Islet precursor cell (in vitro differentiated cells): ENCODE measurements at regions not wholly inside any gene's neighbourhood (a gene's known extent, or its start where the extent isn't known, plus 50 kb on each side); places are given as distances from the start of the nearest gene placed in this dataset.

Experiments
- DNase-seq: peaks from one replicate; pipeline ENCODE4 v3.0.0-alpha.2; 2018

DNA sequence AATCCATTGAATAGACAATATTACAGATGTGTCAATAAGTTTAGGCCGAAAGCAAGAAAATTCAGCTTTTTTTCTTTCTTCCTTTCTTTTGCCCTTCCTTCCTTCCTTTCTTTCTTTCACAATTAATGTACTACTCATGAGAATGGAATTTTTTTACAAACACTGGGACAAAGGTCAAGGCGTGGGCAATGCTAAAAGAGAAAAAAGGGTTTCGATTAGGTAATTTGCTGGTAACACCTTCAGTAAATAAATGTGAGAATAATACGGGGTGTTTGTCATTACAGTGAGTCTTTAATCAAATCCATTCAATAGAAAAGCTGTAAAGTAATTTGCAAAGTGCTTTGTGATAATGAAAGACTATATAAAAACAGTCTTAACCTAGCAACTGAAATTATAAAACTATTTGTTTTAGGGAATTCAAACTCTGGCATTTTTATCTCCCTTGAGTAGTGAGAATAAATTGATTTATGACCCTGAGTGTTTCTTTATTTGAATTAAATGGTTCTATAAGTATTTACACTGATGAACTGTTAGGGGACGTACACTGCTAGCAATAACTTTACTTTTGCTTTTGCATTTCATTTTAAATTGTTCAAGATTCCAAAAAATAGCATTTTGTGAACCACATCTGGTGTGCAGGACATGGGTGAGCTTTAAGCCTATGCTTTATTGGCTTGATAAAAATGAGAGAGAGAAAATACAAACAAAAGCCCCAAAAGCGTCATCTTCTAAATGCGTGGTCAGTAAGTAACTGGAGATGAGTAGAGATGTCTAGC lies 104.2 kb upstream of the THRB start:
- DNase-seq: no peak

DNA sequence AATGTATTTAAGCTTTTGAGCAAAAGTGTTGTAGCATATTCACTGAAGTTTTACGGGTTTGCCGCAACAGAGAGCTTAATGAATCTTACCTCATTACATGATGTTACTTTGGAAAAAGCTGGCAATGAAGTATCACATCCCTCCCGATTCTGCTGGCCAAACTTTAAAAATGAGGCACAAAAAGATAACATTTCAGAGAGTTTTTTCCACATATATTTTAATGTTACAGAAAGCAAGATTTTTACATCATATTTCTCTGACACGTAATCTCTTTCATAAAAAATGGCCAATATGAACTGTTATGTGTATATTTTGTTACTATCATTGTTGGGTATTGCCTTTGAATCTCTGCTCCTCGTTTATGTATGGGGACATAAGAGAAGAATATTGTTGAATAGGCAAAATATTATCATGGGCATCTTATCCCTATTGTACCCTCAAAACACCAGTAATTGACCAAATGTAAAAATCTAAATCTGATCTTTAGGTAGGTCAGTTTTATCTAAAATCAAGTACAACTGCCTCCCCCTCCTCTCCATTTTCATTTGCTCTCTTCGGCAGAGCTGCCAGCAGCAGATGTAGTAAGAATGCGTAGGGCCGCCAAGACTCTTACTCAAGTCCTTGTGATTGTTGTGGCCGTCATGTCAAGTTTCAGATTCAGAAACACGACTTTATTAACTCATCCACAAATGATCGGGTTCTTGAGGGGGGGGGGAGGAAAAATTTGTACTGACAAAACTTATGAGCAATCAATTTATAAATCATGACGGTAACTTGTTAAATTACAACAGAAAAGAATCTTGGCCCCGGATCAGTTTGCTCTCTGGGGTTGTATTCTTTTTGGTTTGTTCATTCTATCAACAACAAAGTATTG lies 106.7 kb upstream of the THRB start:
- no peak for DNase-seq

DNA sequence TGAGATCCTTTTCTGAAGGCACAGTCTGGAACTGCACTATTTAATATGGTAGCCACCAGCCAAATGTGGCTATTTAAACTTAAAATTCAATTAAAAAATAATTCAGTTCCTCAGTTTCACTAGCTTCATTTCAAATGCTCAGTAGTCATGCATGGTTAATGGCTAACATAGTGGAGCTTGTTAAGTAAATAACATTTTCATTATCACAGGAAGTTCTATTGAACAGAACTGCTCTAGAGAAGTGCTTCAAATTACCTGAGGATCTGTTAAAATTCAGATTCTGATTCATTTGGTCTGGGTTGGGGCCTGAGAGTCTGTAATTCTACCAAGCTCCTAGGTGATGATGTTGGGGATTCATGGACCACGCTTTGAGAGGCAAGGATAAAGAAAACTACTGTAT lies 109.6 kb upstream of the THRB start:
- DNase-seq: no peak

DNA sequence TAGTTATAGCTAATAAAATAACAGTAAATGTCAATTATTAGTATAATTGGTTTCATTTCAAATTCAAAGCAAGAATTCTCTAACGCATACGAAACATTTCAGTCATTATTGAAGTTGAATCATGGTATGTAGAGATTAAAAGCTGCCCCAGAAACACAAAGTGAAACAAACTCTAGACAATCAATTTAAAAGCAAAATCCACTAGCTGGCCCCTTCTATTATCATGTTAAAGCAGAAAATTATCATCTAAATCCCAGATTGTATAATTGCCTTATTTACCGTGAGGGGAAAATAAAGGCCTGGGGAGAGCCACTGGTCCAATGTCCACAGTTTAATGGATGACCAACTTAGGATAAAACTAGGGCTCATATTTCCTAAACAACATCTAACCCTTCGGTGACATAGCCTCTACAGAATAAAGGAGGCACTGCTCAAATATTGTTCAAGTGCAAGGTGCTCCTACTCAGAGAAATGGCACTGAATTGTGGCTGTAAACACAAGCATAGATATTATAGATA lies 110.9 kb upstream of the THRB start:
- DNase-seq: no peak

DNA sequence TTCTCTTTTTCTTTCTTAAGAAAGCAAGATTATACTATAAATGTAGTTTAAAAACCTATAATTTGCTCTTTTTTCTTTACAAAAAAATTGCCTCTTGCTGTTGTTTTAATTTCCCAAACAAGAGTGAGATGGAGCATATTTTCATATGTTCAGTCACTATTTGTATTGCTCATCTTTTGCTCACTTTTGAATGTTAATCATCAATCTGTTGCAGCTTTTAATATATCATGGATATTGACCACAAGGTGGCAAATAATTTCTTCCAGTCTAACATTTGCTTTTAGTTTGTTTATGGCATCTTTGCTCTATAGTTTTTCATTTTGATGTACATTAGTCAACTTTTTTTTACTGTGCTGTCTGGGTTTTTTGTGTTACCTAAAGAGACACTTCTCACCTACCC lies 112.6 kb upstream of the THRB start:
- no peak for DNase-seq

DNA sequence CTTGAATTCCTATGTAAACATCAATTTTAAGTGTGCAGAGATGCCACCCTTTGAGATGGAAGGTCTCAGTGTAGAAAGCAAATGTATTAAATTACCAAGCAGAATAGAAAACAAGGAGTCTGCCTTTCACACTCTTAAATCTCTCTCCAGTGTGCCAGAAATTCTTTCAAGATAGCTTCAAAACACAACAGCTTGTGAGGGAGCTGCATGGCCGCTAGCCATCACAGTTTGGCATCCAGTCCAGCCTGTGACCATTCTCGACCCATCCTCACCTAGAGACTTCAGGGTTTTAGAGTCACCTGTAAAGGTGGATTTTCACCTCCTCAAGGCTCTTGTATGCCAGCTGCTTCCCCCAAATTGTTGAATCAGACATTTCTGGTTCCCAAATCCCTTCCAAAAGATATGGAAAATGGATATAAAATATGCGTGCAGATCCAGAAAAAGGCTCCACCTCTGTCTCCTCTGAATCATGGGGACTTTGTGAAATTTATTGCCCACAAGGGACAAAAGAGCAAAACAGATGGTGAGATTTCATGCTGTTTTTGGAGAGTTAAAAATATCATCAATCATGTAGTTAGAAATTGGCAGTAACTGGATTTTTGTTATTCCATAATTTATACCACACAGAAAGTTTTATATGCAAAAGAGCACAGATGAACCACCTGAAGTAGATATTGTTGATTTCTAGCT lies 114.2 kb upstream of the THRB start:
- no peak for DNase-seq

DNA sequence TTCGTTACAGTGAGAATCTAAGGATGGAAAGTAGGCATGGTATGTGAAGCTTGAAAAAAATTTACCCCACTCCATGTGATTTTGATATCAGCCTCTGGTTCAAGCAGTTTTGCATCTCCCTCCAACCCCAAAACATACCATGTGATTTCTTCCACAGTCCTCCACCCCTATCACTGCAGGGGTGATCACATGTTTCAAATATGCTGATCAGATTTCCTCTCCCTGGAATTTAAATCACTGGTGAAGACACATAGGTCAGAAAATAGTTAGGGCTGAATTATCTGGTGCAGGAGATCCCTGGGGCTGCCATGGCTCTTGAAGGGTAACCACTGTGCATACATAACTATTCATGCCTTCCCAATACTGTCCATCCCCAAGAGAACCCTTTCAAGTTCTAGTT lies 119.7 kb upstream of the THRB start:
- DNase-seq: no peak

DNA sequence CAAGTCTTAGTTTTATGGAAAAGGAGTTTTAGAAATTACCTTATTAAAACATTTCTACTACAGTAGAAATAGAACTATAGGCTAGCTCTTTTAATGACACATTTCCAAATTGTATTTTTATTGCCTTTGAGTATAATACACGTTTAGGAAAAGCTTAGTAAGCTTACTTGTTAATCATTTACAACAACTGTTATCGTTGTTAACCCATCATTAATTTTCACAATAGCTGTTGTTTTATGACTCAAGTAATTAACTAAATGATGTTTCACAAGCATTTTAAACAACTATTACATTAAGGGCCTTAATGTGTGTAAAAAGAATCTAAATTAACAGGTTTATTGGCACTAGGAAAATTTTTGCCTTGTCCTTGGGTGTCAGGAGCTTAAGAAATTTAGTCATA lies 120.5 kb upstream of the THRB start:
- no peak for DNase-seq

DNA sequence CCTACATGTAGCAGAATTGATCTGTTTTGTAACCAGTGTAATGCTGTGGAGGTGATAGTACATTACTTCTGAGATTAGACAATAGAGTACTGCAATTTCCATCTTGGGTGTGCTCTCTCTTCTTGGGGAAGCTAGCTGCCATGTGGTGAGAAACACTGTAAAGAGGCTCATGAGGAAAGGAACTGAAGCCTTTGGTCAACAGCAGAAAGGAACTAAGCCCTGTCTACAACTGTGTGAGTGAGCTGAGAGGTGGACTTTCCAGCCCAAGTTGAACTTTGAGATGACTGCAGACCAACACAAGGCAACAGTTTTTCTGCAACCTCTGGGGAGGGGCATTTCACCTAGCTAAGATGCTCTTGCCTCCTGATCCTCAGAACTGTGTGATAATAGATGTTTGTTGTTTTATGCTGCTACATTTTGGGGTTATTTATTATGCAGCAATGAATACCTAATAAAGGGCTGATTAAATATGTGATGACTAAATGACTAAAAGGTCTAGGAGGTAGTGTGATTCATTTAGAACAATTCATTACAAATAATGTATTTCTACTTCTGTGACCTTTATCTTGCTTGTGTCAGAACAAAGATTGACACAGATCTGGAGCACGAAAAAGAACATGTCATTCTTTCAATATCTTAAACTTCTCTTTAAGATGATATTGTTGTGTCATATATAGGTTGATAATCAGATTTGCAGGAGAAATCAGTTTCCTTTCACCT lies 121.6 kb upstream of the THRB start:
- no peak for DNase-seq

DNA sequence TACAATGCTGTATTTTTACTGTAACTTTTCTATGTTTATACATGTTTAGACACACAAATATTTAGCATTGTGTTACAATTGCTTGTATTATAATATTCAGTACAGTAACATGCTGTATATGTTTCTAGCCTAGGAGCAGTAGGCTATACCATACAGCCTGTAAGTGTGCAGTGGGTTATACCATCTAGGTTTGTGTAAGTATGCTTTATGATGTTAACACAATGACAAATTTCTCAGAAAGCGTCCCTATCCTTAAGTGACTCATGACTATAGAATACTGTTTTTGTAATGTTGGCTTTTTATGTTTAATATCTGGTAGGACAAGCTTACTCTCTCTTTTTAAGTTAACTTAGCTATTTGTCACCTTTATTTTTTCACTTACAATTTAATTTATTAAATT lies 127.5 kb upstream of the THRB start:
- DNase-seq: no peak

DNA sequence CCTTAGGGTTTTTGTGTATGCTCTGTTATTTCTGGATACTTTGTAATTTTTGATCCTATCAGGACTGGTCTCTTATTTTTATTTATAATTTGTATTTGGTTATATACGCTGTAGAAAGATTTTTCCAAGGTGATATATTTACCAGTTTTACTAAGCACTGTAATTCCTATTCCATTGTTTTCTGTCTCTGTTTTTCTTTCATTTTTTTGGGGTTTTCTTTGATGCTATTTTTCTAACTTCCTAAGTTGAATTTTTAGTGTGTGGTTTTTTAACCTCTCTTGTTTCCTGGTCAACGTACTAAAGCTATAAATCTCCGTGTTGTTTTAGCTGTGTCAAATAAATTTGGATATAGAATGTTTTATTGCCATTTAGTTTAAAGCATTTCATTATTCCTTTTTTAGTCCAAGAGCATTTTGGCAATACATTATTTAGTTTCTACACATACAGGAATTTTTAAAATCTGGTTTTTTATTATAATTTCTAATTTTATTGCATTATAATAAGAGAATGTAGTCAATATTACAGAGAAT lies 128.1 kb upstream of the THRB start:
- no peak for DNase-seq

DNA sequence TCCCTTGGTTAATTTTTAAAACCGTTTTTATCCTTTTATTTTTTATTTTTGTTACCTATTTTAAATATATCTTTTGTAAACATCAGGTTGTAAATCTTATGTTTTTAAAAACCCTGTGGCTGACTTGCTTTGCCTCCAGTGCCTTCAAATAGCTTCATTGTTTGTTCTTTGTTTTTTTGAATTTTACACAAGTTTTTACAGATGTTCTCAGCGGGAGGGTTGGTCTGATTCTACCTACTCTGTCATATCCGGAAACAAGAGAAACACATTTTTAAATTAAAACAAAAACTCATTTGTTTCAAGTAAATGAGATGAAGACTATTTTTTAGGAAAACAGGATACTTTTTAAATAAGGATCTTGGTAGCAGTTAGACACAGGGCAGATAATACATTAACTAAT lies 129.0 kb upstream of the THRB start:
- no peak for DNase-seq

DNA sequence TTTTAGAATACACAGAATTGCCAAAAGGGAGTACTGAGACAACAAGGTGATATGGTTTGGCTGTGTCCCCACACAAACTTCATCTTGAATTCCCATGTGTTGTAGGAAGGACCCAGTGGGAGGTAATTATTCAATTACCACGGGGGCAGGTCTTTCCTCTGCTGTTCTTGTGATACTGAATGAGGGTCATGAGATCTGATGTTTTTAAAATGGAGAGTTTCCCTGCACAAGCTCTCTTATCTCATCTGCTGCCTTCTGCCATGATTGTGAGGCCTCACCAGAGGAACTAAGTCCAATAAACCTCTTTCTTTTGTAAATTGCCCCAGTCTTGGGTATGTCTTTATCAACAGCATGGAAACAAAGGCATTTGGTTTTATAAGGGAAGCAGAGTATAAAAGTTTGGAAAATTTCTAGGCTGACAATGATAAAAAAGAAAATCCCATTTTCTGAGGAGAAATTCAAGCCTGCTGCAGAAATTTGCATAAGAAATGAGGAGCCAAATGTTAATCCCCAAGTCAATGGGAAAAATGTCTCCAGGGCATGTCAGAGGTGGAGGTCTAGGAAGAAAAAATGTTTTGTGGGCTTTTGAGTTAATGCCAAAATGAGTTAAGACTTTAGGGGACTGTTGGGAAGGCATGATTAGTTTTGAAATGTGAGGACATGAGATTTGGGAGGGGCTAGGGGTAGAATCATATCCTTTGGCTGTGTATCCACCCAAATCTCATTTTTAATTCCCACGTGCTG lies 130.5 kb upstream of the THRB start:
- no peak for DNase-seq

DNA sequence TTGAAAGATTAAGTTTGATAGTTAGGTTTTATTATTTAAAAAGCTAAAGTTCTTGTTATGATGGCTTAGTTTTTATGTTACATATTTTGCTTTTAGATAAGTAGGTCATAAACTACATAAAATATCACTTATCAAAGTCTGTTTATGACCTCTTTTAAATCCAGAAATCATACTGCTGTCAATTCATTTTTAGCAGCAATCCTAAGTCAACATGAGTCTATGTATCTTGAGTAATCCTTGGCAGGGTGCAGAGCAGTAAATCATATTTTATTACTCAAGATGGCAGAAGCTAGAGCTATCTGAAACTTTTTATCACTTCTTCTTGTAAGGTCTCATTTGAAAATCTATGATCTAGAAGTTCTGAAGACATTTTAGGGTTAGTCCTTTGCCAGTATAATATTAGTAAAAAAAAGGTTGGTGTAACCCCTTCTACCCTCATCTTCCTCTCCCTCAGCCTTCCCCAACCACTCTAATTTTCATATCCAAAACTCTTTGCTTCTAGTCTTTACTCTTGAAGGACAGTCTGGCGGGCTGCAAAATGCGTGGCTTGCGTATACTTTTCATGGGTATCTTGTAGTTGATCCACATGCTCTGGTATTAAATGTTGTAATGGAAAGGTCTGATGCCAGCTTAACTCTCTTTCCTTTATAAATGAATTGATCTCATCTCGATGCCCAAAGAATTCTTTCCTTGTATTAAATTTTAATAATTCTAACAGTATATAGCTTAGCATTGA lies 134.0 kb upstream of the THRB start:
- DNase-seq: no peak

DNA sequence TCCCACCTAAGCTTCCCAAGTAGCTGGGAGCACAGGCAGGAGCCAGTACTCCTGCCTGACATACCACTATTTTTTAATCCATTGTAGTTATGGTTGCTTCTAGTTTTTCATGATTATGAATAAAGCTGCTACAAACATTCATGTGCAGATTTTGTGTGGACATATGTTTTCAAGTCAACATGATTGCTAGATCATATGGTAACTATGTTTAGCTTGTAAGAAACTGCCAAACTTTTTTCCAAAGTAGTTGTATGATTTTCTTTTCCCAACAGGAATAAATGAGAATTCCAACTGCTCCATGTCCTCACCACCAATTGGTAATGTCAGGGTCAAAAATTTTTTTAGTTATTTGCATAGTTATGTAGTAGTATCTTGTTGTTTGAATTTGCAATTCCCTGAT lies 136.8 kb upstream of the THRB start:
- no peak for DNase-seq

DNA sequence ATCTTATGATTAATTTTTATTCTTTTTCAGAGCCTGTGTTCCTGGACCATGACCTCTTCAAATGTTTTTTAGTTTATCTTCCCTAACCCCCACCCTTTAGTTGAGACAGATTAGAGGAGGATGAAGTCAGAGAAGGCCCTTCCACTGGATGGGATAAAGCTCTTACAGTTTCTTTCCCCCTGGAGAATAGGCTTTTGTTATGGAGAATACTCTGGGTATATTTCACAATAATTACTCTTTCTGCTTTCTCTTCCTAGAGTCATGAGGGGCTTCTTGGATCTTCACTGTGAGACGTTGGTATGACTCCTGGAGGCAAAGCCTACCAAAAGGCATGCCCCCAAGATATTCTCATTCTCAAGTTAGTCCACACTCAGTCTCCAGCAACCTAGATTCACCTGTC lies 144.4 kb upstream of the THRB start:
- no peak for DNase-seq

DNA sequence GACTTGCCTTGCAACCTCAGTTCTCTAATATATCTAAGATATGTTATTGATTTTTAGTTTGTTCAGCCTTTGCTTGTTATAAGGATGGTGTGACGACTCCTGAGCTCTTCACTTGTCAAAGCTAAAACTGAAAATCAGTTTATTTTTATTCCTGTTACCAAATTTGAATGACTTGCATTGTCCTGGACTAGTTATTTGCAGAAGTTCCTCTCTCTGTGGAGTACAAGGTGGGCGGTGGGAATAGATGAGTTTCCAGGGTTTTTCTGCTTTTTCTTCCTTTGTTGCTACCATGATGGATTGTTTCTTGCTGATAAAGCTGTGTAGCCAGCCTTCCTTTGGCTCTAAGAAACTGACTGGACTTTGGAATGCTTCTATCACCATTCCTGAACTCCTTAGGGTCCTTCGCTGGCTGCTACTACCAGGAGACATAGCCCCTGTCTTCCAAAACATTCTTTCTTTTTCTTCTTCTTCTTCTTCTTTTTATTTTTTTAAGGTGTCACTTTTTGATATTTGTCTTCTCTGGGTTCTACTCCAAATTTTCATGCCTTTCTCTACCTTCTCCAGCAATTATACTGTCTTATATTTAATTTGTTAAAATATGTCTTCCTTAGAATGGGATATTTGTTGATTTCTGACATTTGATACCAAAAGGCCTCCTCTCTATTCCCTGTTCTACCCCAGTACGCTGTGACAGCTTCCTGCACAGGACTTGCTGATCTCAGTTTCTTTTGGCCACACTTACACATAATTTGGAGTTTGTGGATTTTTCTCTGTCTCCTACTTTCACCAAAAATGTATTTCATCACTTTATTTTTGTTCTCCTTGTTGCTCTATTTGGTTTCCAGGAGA lies 145.1 kb upstream of the THRB start:
- DNase-seq: no peak

DNA sequence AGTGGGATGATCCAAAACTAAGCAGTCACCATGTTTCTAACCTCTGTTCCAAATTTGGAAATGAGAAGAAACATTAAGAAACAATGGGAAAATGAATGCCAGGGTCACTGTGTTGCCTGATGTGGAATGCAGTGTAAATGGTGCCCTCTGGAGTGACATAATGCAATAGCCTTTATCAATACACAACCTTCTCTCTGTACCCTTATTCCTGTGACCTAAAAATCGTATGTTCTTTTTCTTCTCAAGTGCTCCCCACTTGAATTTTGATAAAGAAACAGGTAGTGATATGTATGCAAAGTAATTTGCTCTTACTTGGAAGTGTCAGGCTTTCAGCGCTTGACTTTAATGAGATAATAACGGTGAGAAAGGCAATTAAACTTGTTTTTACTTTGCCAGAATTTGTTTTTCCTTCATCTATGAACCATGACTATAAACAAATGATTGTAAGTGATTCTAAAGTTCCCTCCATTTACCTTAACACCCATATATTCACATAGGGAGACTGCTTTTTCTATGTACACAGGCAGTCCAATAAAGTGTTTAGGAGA lies 145.8 kb upstream of the THRB start:
- DNase-seq: no peak

DNA sequence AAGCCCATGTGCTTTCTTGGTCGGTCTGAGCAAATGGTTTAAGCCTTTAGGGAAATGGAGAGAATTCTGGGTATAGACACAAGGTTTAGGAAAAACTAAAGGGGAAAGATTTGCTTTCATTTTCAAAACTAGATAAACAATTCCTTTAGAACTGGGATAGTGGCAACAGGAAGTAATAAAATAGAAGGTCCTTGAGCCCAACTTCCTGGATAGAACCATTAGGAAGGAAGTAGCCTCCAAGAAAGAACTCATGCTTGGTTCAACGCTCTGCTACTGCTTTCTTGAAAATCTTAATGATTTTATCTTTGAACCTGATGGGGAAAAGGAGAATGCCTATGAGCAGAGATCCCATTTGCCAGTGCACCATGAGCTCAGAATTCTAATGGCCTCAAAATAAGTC lies 147.0 kb upstream of the THRB start:
- DNase-seq: no peak

DNA sequence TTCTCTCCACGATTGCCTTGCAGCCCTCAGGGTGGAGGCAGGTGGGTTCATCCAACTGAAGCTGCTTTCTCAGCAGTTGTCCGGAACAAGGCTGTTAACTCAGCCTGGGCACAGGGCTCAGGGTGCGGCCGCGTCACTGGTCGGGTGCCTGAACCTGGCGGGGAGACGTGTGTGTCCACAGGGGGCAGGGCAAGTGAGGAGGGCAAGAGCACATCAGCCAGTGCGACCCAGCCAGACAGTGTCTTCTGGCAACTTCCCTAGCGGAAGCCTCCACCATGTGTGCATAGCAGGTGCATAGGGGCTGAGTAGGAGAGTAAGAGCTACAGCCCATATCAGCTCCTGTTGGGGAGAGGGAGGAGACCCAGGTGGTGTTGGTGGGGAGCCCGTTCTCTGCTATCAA lies 150.4 kb upstream of the THRB start:
- no peak for DNase-seq
